Hepatocyte (in vitro differentiated cells): ENCODE measurements at regions not wholly inside any gene's neighbourhood (a gene's known extent, or its start where the extent isn't known, plus 50 kb on each side); places are given as distances from the start of the nearest gene placed in this dataset.

Experiments used
- EZH2 ChIP-seq: fragments of 200-600 bp; sonication (generic); IDR thresholded peaks from 2 replicates; pipeline ENCODE4 v1.6.1; 2016; ENCODE audit warnings: antibody characterized with exemption, mild to moderate bottlenecking, borderline replicate concordance
- TF ChIP-seq, protein P1 (sequence below): fragments of 200-600 bp; sonication (generic); IDR thresholded peaks from 2 replicates; pipeline ENCODE4 v1.5.1; 2016; ENCODE audit warnings: antibody characterized with exemption, mild to moderate bottlenecking; ENCODE audit not compliant: poor library complexity

DNA sequence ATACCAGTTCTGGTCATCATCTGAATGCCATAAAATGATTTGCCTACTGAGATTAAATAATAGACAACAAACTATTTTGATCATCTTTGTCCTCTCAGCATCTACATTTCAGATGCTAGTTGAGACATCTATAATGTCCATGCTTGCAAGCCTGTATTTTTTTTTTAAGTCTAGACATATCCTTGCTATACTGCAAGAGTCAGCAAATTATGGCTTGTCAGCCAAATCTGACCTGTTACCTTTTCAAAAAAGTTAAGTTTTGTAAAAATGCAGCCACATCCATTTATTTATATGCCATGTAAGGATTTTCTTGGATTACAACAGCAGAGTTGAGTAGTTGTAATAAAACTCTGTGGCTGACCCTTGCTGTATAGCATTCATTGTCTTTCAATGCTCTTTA is 1355.7 kb upstream of the FAM98A start:
- no peak for TF ChIP-seq EZH2
- TF ChIP-seq, protein P1, sequence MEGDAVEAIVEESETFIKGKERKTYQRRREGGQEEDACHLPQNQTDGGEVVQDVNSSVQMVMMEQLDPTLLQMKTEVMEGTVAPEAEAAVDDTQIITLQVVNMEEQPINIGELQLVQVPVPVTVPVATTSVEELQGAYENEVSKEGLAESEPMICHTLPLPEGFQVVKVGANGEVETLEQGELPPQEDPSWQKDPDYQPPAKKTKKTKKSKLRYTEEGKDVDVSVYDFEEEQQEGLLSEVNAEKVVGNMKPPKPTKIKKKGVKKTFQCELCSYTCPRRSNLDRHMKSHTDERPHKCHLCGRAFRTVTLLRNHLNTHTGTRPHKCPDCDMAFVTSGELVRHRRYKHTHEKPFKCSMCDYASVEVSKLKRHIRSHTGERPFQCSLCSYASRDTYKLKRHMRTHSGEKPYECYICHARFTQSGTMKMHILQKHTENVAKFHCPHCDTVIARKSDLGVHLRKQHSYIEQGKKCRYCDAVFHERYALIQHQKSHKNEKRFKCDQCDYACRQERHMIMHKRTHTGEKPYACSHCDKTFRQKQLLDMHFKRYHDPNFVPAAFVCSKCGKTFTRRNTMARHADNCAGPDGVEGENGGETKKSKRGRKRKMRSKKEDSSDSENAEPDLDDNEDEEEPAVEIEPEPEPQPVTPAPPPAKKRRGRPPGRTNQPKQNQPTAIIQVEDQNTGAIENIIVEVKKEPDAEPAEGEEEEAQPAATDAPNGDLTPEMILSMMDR, result no peak
